GM21360 (cell line): ENCODE measurements at regions not wholly inside any gene's neighbourhood (a gene's known extent, or its start where the extent isn't known, plus 50 kb on each side); places are given as distances from the start of the nearest gene placed in this dataset.
"Not testable (repeated sequence)": the region's sequence is repeated elsewhere in the genome, so short reads cannot be mapped to it uniquely, and the experiment has no call there.

ENCODE experiments used
- ATAC-seq: cut with Tn5 transposase; IDR thresholded peaks from one replicate; pipeline ENCODE4 v1.9.1; 2021; ENCODE audit warnings: mild to moderate bottlenecking, moderate library complexity; ENCODE audit not compliant: unreplicated experiment

DNA sequence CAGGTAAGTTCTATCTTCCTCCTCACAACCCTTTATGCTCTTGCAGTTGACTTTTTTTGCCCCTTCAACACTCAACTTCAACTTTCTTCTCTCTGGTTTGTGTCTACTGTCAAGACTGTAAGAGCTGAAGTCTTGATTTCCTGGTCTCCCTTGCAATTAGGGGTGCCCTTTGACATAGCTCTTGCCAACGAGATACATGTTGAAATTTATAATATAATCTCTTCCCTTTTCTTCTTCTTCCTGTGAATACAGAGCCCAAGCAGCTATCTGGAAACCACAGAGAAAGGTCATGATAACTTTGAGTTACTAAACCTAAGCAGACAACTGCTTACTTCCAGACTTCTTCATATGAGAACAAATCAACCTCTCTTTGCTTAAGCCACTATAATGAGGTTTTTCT, 163.5 kb downstream of the MC4R start:
- ATAC-seq, result no peak

GRCh38 chr18:60202708-60203107, 169.9 kb downstream of the MC4R start:
- no peak for ATAC-seq

- ATAC-seq, result no peak
Observed at GRCh38 chr18:60200558-60200957, 172.0 kb downstream of the MC4R start.

DNA sequence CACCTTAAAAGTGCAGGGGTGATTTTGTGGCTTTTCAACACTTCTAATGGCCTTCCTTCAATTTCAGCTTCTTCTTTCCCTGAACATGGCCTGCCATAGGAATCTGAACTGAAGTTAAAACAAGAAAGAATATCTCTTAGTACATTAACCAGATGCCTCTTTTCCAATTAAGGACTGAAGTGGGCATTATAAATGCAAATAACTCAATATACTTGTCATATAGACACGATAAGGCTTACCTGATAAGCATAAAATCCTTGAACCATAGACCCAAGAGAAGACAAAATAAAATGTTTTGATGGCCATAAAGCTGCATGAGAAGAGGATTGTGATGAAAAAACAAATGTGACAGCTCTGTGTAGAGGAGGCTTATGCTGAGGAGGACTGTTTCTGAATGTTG, 173.1 kb downstream of the MC4R start:
- ATAC-seq, result no peak

DNA sequence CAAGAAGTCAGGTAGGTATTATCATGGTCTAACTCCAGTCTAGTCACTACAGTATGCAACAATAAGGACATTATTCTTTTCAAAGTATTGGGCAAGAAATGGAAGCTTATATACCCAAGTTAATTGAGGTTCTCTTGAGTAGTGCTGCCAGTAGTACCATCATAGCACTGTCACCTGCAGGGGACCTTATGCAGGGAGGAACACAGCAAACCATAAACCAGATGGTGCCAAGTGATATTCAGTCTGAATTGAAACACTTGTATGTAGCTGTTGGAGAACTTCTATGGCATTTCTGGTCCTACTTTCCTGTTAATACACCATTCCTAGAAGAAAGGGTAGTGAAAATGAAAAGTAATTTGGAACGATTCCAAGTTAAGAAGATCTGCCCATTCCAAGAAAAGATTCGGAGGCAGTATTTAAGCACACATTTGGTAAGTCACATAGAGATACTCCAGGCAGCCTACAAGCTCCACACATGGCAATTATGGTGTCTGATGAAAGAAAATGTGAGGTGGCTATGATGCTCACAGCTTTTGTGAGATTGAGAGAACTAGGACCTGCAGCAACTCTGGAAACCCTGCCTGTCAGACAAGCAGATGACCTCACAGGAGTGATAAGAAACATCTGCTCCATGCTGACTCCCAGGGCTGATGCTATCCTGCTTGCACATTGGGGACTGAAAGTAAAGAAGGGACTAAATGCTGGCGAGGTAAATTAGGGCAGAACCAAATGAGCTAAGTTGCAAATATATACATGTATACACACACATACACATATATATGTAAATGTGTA, 174.7 kb downstream of the MC4R start:
- no peak for ATAC-seq

DNA sequence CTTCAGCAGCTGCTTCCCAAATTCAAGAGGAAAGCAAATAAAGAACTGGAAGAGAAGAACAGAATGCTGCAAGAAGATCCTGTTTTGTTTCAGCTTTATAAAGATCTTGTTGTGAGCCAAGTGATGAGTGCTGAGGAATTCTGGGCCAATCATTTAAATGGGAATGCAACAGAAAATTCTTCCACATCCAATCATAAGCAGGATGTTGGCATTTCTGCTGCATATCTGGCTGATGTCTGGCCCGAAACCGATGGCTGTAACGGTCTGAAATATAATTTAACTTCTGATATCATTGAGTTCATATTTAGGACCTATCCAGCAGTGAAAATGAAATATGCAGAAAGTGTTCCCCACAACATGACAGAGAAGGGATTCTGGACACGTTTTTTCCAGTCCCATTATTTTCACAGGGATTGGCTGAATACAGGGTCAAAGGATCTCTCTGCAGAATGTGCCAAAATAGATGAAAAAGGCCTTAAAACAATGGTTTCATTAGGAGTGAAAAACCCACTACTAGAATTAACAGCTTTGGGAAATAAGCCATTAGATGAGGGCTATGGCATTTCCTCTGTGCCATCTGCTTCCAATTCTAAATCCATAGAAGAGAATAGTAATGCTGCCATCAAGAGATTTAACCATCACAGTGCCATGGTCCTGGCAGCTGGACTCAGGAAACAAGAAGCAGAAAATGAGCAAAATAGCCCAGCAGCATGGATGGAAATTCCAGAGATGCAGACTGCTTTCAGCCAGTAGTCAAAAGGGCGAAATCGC, 175.6 kb downstream of the MC4R start:
- no peak for ATAC-seq

GRCh38 chr18:60193780-60194179, 178.8 kb downstream of the MC4R start:
- ATAC-seq, result no peak

DNA sequence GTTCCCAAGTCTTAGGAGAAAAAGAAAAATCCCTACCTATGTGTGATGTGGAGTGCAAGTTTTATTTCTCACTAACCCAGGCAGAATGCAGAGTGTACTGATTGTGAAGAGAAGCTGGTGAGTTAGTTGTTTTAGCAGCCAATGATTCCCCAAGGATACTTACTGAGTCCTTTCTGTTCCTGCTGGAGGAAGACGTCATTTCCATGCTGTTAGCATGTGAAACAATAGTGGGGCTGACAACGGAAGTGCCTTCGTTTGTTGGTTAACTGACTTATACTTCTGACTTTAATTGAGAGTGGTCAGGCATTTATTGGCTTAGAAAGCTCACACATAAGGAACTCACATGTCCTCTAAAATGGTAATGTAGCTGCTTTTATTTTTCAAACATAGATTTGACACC, 180.6 kb downstream of the MC4R start:
- no peak for ATAC-seq

DNA sequence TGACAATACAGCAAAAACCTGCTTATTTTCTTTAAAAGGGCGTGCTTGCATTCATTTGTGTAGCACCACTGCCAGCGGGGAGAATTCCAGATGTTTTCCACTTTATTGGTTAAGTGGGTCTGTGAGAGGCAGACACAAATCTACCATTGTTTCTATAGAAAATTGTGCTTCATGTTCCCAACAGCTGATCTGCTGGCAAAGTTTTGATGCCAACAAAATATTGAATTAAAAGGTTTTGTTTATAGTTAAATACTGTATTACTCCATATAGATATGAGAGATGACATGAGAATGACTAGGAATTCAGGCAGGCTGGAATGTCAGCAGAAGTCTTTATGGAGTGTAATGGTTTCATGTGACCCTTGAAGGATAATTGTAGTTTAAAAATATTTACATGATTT, 182.7 kb downstream of the MC4R start:
- ATAC-seq, result no peak

GRCh38 chr18:60188958-60189357, 183.6 kb downstream of the MC4R start:
- no peak for ATAC-seq

GRCh38 chr18:60182223-60182622, 190.4 kb downstream of the MC4R start:
- no peak for ATAC-seq

- ATAC-seq, result no peak
Observed at GRCh38 chr18:60180671-60181070, 191.9 kb downstream of the MC4R start.

- ATAC-seq, result not testable (repeated sequence)
Observed at GRCh38 chr18:60178224-60178623, 194.4 kb downstream of the MC4R start.

GRCh38 chr18:60176259-60176658, 196.3 kb downstream of the MC4R start:
- ATAC-seq, result no peak

DNA sequence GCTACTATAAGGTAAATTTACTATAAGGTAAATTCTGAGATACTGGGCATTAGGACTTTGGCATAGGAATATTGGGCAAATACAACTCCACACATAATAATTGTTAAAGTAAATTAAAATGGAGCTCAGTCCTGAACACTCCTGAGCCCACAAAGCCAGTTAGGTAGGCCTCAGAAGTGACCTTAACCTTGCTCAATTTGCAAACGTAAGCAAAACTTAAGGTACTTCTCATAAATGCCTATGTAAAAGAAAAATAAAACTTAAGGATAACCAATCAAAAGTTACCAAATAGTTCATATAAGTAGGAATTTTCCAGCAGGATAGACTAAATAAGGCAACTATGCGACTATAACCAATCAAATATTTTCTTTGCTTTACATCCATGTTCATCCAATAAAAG, 197.7 kb downstream of the MC4R start:
- ATAC-seq, result no peak

DNA sequence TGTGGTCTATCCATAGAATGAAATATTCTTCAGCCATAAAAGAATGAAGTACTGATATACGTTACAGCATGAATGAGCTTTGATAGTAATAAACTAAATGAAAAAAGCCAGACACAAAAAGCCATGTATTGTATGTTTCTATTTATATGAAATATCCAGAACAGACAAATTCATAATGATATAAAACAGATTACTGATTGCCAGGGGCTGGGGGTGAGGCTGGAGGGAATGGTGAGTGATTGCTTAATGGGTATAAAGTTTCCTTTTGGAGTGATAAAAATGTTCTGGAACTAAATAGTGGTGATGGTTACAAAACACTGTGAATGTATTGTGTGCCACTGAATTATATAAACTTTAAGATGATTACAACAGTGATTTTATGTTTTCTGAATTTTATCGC, 200.5 kb downstream of the MC4R start:
- ATAC-seq, result no peak

DNA sequence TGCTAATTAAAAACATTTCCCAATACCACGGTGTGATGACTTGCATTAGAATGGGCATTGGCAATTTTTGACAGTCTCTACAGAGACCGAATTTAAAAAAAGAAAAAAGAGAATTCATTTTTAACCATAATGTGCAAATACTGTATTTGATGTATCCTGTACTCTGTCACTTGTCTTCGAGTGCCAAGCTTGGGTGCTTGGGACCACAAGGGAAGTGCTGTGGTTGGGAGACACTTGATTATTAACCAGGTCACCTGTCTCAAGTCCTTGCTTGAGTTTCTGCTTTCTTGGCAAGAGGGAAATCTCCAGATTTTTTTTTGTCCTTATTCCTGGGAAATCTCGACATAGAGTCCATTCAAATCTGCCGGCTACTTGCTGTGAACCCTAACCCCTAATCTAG, 209.0 kb downstream of the MC4R start:
- no peak for ATAC-seq

DNA sequence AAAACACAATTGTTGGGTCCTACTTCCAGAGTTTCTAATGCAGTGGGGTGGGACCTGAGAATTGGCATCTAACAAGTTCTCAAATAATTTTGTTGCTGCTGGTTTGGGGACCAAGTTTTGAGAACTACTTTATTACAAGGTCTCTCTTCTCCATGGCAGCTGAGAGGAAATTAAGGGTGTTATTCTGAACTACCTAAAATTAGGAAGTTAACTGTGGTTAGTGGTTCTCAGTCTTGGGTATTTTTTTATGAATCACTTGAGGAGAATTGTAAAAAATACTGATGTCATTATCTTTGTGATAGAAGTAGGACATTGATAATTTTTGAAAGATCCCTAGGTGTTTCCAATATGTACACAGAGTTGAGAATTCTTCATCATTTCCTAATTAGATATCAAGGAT, 210.2 kb downstream of the MC4R start:
- no peak for ATAC-seq

DNA sequence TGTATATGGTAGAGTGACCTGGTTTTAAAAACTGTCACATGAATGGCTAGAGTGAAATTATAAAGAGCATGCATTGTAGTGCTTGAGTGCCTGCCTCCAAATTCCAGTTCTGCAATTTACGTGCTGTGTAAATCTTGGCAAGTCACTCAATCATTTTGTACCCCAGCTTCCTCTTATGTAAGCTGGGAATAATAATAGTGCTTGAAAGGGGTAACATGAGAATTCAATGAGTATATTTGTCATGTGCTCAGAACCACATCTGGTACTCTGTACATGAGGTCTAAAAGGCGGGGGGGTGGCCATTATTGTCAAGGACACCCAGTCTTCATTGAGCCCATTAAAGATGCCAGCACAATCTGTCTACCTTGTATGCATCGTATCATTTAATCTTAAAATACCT, 214.8 kb downstream of the MC4R start:
- ATAC-seq, result no peak

DNA sequence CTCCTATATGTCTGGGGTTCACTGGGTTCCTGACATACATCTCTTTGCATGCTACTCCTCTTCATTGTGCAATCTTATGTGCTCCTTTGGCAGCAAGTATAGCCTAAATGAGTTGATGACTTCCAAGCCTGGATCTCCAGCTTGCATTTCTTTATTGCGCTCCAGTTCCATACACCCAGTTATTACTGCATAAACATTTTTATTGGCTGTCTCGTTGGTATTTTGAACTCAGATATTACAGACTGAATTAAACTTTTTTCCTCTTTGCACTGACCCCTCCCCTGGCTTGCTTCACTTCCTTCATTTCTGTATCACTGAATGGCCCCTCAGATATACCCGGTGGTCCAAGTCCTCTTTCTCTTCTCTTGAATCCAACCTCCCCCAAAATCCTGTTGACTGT, 219.2 kb downstream of the MC4R start:
- no peak for ATAC-seq

DNA sequence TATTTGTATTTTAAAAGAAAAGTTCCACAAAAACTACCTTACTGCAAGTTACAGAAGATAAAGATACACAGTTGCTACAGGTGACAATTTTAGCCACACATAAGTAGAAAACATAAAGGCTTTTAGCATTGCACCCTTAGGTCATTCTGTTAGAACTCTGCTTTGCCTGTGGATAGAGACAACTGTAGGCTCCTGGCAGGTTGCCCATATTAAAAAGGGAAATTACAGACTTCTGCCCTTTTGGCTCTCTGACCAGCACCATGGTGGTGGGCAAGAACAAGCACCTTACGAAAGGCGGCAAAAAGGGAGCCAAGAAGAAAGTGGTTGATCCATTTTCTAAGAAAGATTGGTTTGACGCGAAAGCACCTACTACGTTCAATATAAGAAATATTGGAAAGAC, 223.3 kb downstream of the MC4R start:
- ATAC-seq, result no peak

GRCh38 chr18:60147323-60147722, 225.3 kb downstream of the MC4R start:
- no peak for ATAC-seq
